NCI-H1105 treated with DMSO at 0.1 percent for 48 hours (cell line): ENCODE measurements at regions not wholly inside any gene's neighbourhood (a gene's known extent, or its start where the extent isn't known, plus 50 kb on each side); places are given as distances from the start of the nearest gene placed in this dataset.
A peak's percentile ranks its signal among the peaks of the same experiment; 100 is the strongest.
"Not testable (repeated sequence)": the region's sequence is repeated elsewhere in the genome, so short reads cannot be mapped to it uniquely, and the experiment has no call there.

Experiments
- DNase-seq: peaks from one replicate; lab custom pipeline; 2025; lab: John Stamatoyannopoulos, UW

DNA sequence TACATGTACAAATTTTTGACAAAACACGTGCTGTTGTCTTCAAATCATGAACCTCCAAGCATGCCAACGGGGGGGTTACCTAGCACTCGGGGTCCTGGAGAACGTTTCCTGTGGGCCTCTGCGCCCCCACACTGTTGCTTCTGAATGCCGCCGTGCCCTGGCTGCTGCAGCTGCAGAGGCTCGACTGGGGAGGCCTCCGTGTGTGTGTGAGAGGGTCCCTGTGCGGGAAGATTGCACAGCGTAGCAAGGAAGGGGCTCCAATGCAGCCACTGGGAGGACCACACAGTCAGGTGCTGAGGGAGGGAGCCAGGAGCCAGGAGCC, 1322.2 kb downstream of the TBC1D22A start:
- DNase-seq, result no peak

DNA sequence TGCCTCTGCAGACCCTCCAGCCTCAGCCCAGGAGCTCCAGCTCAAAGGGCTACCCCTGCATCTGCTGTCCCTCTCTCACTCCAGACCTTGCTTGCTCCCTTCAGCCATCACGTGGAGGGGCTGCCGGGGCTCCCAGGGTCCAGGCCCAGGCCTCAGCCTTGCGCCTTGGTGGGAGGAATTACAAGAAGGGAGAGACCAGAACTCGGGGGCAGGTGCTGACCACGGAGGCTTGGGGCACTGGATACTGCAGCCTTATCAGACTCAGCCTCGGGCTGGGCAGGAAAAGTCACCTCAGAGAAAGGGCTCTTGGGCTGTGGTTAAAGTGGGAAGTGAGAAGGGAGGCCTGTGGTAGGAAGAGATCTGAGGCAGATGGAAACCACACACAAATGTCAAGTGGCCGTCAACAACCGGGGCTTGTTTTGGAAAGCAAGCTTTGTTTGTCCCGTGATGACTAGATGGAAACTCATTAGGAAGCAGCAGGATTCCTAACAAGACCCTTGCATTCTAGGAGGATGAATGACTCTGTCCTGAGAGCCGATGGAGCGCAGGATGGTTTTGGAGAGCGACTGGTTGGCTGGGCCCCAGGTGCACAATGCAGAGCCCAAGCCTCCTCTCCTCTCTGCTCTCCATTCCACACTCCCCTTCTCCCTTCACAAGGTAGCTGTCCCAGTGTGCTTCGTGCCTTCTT, 1321.7 kb downstream of the TBC1D22A start:
- DNase-seq, result no peak

GRCh38 chr22:48083502-48083901, 1321.1 kb downstream of the TBC1D22A start:
- no peak for DNase-seq

GRCh38 chr22:48082284-48082683, 1319.8 kb downstream of the TBC1D22A start:
- no peak for DNase-seq

GRCh38 chr22:48081281-48081680, 1318.8 kb downstream of the TBC1D22A start:
- no peak for DNase-seq

- DNase-seq, result no peak
Measured at GRCh38 chr22:48080316-48081165, 1318.1 kb downstream of the TBC1D22A start.

GRCh38 chr22:48079505-48080290, 1317.2 kb downstream of the TBC1D22A start:
- DNase-seq, result no peak

DNA sequence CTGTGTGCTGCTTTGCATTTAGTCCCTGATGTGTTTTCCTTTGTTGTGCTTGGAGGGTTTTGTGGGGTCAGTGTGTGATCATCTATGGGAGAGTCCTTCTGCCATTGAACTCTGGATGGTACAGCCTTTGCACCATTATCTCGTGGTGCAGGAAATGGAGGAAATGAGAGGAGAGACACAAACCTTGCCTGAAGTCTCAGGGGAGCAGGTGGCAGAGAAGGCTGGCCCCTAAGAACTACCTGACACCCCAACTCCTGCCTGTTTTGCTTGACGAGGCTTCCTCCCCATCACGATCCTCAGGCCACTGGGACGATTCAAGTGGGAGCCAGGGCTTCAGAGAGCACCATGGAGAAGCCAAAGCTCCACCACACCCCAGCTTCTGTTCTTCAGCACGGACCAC, 1316.4 kb downstream of the TBC1D22A start:
- no peak for DNase-seq

DNA sequence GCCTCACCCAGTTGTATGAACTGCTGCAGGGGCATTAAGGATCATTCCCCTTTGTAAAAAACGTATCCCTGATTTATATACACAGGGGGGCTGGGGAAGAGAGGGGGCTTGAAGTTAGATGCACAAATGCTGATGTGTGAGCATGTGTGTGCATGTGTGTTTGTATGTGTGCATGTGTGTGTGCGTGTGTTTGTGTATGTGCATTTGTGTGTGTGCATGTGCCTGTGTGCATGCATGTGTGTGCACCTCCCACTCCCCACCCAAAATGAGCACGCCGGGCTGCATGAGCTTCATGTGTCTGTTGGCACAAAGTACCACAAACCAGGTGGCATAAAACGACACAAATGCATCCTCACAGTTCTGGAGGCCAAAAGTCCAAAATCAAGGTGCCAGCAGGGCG, 1315.2 kb downstream of the TBC1D22A start:
- no peak for DNase-seq

GRCh38 chr22:48076008-48076407, 1313.6 kb downstream of the TBC1D22A start:
- DNase-seq, result no peak

DNA sequence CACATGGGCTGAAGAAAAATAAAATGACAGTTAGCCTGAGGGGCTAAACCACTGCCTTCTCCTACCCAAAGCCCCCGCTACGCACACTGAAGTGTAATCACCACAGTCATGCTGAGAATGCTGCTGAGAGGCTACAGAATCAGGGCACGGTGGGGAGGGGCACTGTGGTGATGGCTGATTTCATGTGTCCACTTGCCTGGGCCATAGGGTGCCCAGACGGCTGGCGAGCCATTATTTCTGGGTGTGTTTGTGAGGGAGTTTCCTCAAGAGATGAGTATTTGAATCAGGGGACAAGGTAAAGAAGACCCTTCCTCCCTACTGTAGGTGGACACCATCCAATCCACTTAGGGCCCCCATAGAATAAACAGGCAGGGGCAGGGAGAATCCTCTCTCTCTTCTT, 1313.2 kb downstream of the TBC1D22A start:
- no peak for DNase-seq

DNA sequence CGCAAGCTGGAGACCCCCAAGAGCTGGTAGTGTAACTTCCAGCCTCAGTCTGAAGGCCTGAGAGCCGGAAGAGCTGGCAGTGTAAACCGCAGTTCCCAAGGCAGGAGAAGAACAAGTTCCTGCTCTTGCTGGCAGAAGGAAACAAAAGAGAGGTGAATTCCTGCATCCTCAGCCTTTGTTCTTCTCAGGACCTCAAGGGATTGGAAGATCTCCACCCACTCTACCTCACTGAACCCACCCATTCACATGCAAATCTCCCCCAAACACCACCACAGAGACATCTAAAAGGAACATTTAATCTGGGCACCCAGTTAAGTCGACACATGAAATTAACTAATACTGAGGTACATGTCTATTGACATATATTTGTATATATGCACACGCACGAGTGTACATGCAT, 1310.3 kb downstream of the TBC1D22A start:
- no peak for DNase-seq

DNA sequence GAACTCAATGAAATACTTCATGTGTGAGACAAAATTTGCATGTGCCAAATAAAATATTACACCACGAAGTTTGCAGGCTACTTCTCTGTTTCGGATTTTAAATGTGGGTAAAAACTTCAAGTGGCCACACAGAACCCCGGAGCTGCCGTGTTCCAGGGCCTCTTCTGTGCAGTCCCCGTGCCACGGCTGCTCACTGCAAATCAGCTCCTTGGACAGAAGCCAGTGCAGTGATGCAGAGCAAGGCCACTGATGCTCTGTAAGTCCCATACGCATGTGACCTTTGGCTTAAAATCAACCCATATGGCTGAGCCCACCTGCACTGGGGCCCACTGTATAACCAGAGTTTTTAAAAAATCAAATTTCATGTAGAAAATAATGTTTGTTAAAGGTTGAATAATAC, 1309.4 kb downstream of the TBC1D22A start:
- DNase-seq, result peak; percentile 8

DNA sequence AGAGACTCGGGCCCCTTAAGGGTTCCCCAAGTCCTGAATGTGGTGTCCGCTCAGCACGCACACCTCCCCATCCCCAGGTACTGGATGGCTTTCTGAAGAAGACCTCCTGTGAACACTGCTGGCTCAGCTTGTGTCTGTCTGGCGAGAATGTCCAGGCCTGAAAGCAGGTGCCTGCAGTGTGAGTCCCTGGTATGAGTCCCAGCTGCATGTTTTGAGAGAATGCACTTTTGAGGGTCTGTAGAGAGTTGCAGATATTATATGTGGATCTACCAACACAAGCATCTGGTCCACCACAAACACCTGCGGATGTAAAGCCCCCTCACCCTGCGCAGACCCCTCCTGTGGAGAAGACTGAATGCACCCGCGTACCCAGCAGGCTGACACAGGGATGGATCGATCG, 1308.9 kb downstream of the TBC1D22A start:
- no peak for DNase-seq

- no peak for DNase-seq
Measured at GRCh38 chr22:48070760-48071159, 1308.3 kb downstream of the TBC1D22A start.

- no peak for DNase-seq
Measured at GRCh38 chr22:48070083-48070482, 1307.6 kb downstream of the TBC1D22A start.

DNA sequence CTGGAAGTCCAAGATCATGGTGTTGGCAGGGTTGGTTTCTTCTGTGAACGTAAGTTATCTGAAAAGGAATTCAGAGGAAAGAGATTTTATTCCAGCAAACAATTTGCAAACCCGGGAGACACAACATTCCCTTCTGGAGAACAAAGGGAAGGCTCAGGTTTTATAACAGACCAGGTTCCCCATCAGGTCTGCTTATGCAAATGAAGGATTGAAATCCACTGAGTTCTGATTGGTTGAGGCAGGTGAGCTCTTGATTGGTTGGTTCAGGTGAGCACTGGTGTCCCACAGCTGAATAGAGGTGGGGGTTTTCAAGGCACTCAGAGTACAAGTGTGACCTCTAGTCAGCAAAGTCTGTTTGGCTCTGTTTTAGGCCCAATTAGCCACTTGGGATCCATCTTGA, 1306.8 kb downstream of the TBC1D22A start:
- no peak for DNase-seq

GRCh38 chr22:48068323-48068885, 1306.0 kb downstream of the TBC1D22A start:
- no peak for DNase-seq

DNA sequence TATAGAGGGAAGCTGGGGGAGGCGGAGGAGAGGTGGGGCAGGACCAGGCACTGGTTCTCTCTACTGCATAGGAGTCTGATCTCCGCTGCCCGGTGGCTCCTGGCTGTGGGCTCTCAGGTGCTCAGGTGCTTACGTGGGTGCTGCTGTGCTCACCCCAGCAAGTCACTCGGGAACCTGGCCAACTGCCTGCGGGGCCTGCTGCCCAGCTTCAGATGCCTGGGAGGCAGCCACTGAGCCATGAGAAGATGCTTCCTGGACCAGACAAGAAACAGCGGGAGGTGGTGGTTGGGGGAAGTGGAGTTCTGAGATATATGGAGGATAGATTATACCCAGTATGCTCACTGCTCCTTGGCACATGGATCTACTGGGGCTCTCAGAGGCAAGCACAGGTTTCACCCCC, 1303.4 kb downstream of the TBC1D22A start:
- DNase-seq, result no peak

GRCh38 chr22:48061726-48062125, 1299.3 kb downstream of the TBC1D22A start:
- DNase-seq, result no peak

DNA sequence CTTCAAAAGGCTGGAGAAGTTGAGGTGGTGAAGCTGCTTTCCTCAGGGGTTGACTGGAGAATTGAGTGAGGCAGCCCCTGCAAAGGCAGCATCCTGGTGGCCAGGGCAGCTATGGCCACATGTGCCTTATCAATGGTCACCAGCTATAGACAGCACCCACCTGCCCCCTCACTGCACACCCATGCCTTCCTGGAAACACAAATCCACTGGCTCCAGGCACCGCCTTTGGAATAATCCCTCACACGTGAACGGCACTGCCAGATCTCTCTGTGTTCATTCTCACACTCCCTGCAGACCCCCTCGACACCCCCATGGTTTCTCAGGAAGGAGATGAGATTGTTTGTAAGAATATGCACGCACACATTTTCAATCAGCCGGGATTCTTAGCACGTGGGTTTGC, 1297.8 kb downstream of the TBC1D22A start:
- no peak for DNase-seq

GRCh38 chr22:48059521-48059920, 1297.1 kb downstream of the TBC1D22A start:
- not testable (repeated sequence) for DNase-seq
